Vagina (tissue), 2 donors: ENCODE measurements at regions not wholly inside any gene's neighbourhood (a gene's known extent, or its start where the extent isn't known, plus 50 kb on each side); places are given as distances from the start of the nearest gene placed in this dataset.

Source experiments
- DNase-seq, 2 donors: peaks; one replicate each; pipeline ENCODE4 v3.0.0-alpha.2; 2017; ENCODE audit errors: extremely low spot score in 2 of 2
- H3K27ac ChIP-seq: fragments of 200-600 bp; sonication (generic); one replicate; pipeline ENCODE4 v1.5.1; 2019
- H3K27me3 ChIP-seq: fragments of 200-600 bp; sonication (generic); one replicate; pipeline ENCODE4 v1.5.1; 2019
- H3K36me3 ChIP-seq, 2 donors: fragments of 200-600 bp; sonication (generic); one replicate each; pipeline ENCODE4 v1.5.1; 2017 to 2019
- H3K4me1 ChIP-seq: fragments of 200-600 bp; sonication (generic); one replicate; pipeline ENCODE4 v1.5.1; 2019
- H3K4me3 ChIP-seq, 2 donors: fragments of 200-600 bp; sonication (generic); 1 replicate in 1 of 2; 2 replicates in 1 of 2; pipeline ENCODE4 v1.5.1; 2016 to 2019
- H3K9me3 ChIP-seq: fragments of 200-600 bp; sonication (generic); one replicate; pipeline ENCODE4 v1.5.1; 2019
- POLR2A ChIP-seq, 2 donors: fragments of 450-650 bp; IDR thresholded peaks; one replicate each; pipeline ENCODE4 v1.6.1; 2017; ENCODE audit warnings: antibody characterized with exemption in 2 of 2, mild to moderate bottlenecking in 2 of 2, moderate library complexity in 2 of 2
- POLR2AphosphoS5 ChIP-seq, 2 donors: sonication (generic); formaldehyde crosslinking; IDR thresholded peaks; one replicate each; pipeline ENCODE4 v1.9.0; 2017; ENCODE audit warnings: antibody characterized with exemption in 2 of 2, mild to moderate bottlenecking in 2 of 2, low read depth in 1 of 2; ENCODE audit not compliant: insufficient read depth in 1 of 2
- intact Hi-C: fragments of 100-400 bp; cut with DNase I; formaldehyde crosslinking; loops from one replicate; pipeline ENCODE4 v1.15.1; 2023
- TF ChIP-seq, protein P1 (sequence below), 3 experiments: fragments of 450-650 bp in 2 of 3; fragments of 200-600 bp in 1 of 3; sonication (generic) in 1 of 3; IDR thresholded peaks; one replicate each; pipeline ENCODE4 v1.5.1; 2017 to 2019; ENCODE audit warnings: antibody characterized with exemption in 3 of 3, mild to moderate bottlenecking in 2 of 3, moderate library complexity in 2 of 3

DNA sequence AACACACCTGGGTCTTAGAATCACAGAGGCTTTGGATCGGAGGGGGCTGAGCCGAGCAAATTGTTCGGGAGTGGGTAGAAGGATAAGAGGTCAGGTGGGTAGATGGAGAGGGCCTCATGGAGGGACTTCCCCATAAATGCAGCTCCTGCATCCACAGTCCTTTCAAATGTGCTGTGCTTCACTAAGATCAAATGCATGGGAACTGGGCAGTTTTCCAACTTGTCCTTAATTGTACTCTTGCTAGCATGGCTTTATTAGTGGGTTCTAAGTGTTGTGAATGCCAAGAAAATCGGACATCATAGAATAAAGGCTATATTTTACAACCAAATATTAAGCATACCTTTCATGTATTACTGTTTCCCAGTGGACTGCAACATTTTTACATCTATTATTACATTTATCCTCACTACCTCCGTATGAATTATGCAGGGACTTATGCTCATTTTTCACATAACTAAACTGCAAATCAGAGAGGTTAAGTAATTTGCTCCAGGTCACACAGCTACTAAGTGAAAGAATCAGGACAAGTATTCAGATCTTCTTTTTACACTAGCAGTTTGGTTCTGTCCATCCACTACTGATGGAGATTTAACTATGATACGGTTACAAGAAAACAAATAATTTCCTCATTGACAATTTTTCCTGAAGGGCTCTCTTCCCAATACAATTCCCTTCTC lies 174.5 kb upstream of the RUNX1 start:
- H3K4me1 ChIP-seq, result no peaks in the 10 kb centered on the region

DNA sequence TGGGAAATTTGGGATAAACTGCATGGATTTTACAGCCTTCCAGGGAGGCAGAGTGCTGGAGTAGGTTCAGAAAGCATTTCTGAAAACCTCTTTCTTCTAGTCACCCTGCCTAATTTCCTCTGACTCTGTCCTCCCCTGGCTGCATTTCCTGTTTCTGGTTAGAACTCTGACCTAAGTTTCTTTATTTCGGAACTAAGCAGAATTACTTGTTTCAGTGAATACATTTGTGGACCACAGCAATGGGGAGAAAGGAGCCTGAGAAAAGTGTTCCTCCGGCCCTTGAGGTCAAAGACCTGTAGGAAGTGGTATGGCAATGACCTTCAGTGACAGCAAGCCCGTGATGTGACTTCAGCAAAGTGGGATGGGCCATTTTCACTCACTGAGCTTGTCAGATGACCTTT lies 173.4 kb upstream of the RUNX1 start:
- no peaks in the 10 kb centered on the region for H3K4me1 ChIP-seq
- no peak overlapping the region for H3K27ac ChIP-seq
- intact Hi-C loops, result no loop called here
- H3K36me3 ChIP-seq, result no peaks in the 10 kb centered on the region
- no peak overlapping the region for H3K4me3 ChIP-seq
- H3K9me3 ChIP-seq, result no peaks in the 10 kb centered on the region
- TF ChIP-seq POLR2AphosphoS5 (IDR thresholded peaks at IDR 0.05; ENCODE audit: insufficient read depth in 1 of 2, low read depth in 1 of 2), result no peak
- TF ChIP-seq, protein P1, sequence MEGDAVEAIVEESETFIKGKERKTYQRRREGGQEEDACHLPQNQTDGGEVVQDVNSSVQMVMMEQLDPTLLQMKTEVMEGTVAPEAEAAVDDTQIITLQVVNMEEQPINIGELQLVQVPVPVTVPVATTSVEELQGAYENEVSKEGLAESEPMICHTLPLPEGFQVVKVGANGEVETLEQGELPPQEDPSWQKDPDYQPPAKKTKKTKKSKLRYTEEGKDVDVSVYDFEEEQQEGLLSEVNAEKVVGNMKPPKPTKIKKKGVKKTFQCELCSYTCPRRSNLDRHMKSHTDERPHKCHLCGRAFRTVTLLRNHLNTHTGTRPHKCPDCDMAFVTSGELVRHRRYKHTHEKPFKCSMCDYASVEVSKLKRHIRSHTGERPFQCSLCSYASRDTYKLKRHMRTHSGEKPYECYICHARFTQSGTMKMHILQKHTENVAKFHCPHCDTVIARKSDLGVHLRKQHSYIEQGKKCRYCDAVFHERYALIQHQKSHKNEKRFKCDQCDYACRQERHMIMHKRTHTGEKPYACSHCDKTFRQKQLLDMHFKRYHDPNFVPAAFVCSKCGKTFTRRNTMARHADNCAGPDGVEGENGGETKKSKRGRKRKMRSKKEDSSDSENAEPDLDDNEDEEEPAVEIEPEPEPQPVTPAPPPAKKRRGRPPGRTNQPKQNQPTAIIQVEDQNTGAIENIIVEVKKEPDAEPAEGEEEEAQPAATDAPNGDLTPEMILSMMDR (IDR thresholded peaks at IDR 0.05), result no peak
- no peak for DNase-seq
- H3K27me3 ChIP-seq, result no peaks in the 10 kb centered on the region

More for the DNA sequence above, 174.5 kb upstream of the RUNX1 start:
- Histone ChIP-seq H3K36me3 (no peaks in the 10 kb centered on the region), H3K9me3 (no peaks in the 10 kb centered on the region), H3K4me3 (no peak overlapping the region), H3K27ac (no peak overlapping the region), H3K27me3 (no peaks in the 10 kb centered on the region)
- no peak for DNase-seq
- no peak for TF ChIP-seq POLR2A (IDR thresholded peaks at IDR 0.05)
- TF ChIP-seq, protein P1 (IDR thresholded peaks at IDR 0.05), result no peak
- TF ChIP-seq POLR2AphosphoS5 (IDR thresholded peaks at IDR 0.05; ENCODE audit: insufficient read depth in 1 of 2, low read depth in 1 of 2), result no peak
- intact Hi-C loops, result no loop called here

DNA sequence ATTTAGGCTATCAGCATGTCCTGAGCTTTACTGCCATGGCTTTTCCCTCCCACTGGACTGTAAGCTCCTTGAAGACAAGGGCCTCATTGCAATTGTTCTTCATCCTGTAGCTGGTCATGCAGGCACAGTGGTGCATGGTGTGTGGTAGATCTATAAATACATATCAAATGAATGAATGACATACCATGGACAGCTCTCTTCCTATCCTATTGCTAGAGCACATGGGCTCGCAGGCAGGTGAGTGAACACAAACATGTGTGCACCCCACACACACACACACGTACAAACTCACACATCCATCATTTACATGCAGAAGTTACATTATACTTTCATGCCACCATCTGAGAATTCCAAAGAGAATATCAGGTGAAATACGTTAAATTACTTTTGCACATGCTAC lies 172.9 kb upstream of the RUNX1 start:
- no peaks in the 10 kb centered on the region for H3K4me1 ChIP-seq
- H3K36me3 ChIP-seq, result no peaks in the 10 kb centered on the region
- TF ChIP-seq POLR2A (IDR thresholded peaks at IDR 0.05) (no peak), POLR2AphosphoS5 (IDR thresholded peaks at IDR 0.05; ENCODE audit: insufficient read depth in 1 of 2, low read depth in 1 of 2) (no peak)
- TF ChIP-seq, protein P1 (IDR thresholded peaks at IDR 0.05), result no peak
- no peak overlapping the region for H3K27ac ChIP-seq
- H3K9me3 ChIP-seq, result no peaks in the 10 kb centered on the region
- no peak overlapping the region for H3K4me3 ChIP-seq
- intact Hi-C loops, result no loop called here
- DNase-seq, result no peak
- H3K27me3 ChIP-seq, result no peaks in the 10 kb centered on the region

DNA sequence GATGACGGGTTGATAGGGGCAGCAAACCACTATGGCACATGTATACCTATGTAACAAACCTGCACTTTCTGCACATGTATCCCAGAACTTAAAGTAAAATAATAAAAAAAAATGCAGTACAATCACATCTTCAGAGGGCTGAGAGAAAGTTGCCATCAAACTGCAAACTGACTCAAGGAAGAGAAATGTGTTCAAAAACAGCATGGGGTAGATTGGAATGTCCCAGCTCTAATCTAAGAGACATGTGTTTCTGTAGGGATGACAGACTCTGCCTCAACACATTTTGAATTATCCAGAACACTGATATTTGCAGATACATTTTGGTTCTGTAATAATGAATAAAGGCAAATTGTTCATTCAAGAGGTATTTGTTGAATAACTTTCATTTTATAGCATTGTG lies 171.2 kb upstream of the RUNX1 start:
- H3K9me3 ChIP-seq, result no peaks in the 10 kb centered on the region
- no peaks in the 10 kb centered on the region for H3K36me3 ChIP-seq
- no peak for TF ChIP-seq POLR2AphosphoS5 (IDR thresholded peaks at IDR 0.05; ENCODE audit: insufficient read depth in 1 of 2, low read depth in 1 of 2)
- TF ChIP-seq, protein P1 (IDR thresholded peaks at IDR 0.05), result no peak
- TF ChIP-seq POLR2A (IDR thresholded peaks at IDR 0.05), result no peak

DNA sequence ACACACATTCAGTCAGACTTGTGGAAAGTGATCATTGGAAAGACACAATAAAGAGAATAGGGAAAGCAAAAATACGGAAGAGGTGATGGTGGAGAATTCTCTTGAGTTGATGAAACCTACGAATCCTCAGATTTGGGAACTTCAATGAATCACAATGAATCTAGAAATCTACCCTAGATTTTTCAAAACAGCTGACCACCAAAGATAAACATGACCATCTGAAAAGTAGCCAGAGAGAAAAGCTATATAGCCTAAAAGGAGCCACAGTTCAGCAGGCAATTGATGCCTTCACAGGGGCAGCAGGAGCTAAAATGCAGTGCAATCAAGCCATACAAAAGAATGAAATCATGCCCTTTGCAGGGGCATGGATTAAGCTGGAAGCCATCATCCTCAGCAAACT lies 170.6 kb upstream of the RUNX1 start:
- Histone ChIP-seq H3K4me1 (no peaks in the 10 kb centered on the region), H3K27ac (no peak overlapping the region), H3K36me3 (no peaks in the 10 kb centered on the region), H3K27me3 (no peaks in the 10 kb centered on the region), H3K9me3 (no peaks in the 10 kb centered on the region), H3K4me3 (no peak overlapping the region)
- intact Hi-C loops, result no loop called here
- DNase-seq, result no peak
- TF ChIP-seq, protein P1 (IDR thresholded peaks at IDR 0.05), result no peak
- TF ChIP-seq POLR2A (IDR thresholded peaks at IDR 0.05), result no peak
- TF ChIP-seq POLR2AphosphoS5 (IDR thresholded peaks at IDR 0.05; ENCODE audit: insufficient read depth in 1 of 2, low read depth in 1 of 2), result no peak

More for the DNA sequence above, 171.2 kb upstream of the RUNX1 start:
- intact Hi-C loops, result no loop called here
- DNase-seq, result no peak
- Histone ChIP-seq H3K27ac (no peak overlapping the region), H3K27me3 (no peaks in the 10 kb centered on the region), H3K4me3 (no peak overlapping the region), H3K4me1 (no peaks in the 10 kb centered on the region)
